H9 (cell line): ENCODE measurements at regions not wholly inside any gene's neighbourhood (a gene's known extent, or its start where the extent isn't known, plus 50 kb on each side); places are given as distances from the start of the nearest gene placed in this dataset.

ENCODE experiments used
- DNase-seq: peaks from one replicate; pipeline ENCODE4 v3.0.0-alpha.2; 2017
- H2AFZ ChIP-seq: one replicate; pipeline ENCODE4 v1.6.1; 2013; ENCODE audit warnings: mild to moderate bottlenecking, low read length, control low read depth, moderate library complexity
- H2AK5ac ChIP-seq: 2 replicates; pipeline ENCODE4 v1.6.1; 2013; ENCODE audit warnings: low read length, control low read depth, mixed read lengths; ENCODE audit not compliant: insufficient read length
- H2BK120ac ChIP-seq: one replicate; pipeline ENCODE4 v1.6.1; 2013; ENCODE audit warnings: low read depth, mild to moderate bottlenecking, low read length, control low read depth, inconsistent platforms; ENCODE audit not compliant: poor library complexity, severe bottlenecking
- H2BK12ac ChIP-seq: 2 replicates; pipeline ENCODE4 v1.6.1; 2013; ENCODE audit warnings: low read length, control low read depth, mixed read lengths, low read depth; ENCODE audit not compliant: insufficient read length
- H2BK15ac ChIP-seq: 2 replicates; pipeline ENCODE4 v1.6.1; 2013; ENCODE audit warnings: low read depth, low read length, control low read depth
- H2BK20ac ChIP-seq: one replicate; pipeline ENCODE4 v1.6.1; 2013; ENCODE audit warnings: low read depth, mild to moderate bottlenecking, low read length, control low read depth, inconsistent platforms; ENCODE audit not compliant: poor library complexity, severe bottlenecking
- H2BK5ac ChIP-seq: 2 replicates; pipeline ENCODE4 v1.6.1; 2013; ENCODE audit warnings: low read length, control low read depth, mixed read lengths; ENCODE audit not compliant: insufficient read length
- H3K14ac ChIP-seq: 2 replicates; pipeline ENCODE4 v1.6.1; 2013; ENCODE audit warnings: low read length, control low read depth; ENCODE audit not compliant: insufficient read depth
- H3K18ac ChIP-seq: 2 replicates; pipeline ENCODE4 v1.6.1; 2013; ENCODE audit warnings: low read depth, mild to moderate bottlenecking, mixed read lengths, low read length, control low read depth; ENCODE audit not compliant: insufficient read length
- H3K23ac ChIP-seq: 2 replicates; pipeline ENCODE4 v1.6.1; 2013; ENCODE audit warnings: low read length, control low read depth, mixed read lengths, low read depth; ENCODE audit not compliant: insufficient read length
- H3K23me2 ChIP-seq: 2 replicates; pipeline ENCODE4 v1.6.1; 2013; ENCODE audit warnings: low read depth, mild to moderate bottlenecking, mixed read lengths, low read length, control low read depth; ENCODE audit not compliant: insufficient read length, poor library complexity, severe bottlenecking
- H3K27ac ChIP-seq: 2 replicates; pipeline ENCODE4 v1.5.1; 2013; ENCODE audit warnings: low read length, control low read depth, mixed read lengths, low read depth; ENCODE audit not compliant: insufficient read length
- H3K27me3 ChIP-seq: 2 replicates; pipeline ENCODE4 v1.6.1; 2013; ENCODE audit warnings: low read length, control low read depth, inconsistent platforms; ENCODE audit not compliant: insufficient read depth
- H3K4ac ChIP-seq: 2 replicates; pipeline ENCODE4 v1.6.1; 2013; ENCODE audit warnings: low read depth, mild to moderate bottlenecking, control low read depth, inconsistent platforms, low read length, moderate library complexity
- H3K4me1 ChIP-seq: 2 replicates; pipeline ENCODE4 v1.6.1; 2013; ENCODE audit warnings: low read length, control low read depth, inconsistent platforms; ENCODE audit not compliant: insufficient read depth
- H3K4me2 ChIP-seq: 2 replicates; pipeline ENCODE4 v1.6.1; 2013; ENCODE audit warnings: low read length, control low read depth, mixed read lengths; ENCODE audit not compliant: insufficient read length, insufficient read depth
- H3K56ac ChIP-seq: 2 replicates; pipeline ENCODE4 v1.6.1; 2013; ENCODE audit warnings: low read depth, mild to moderate bottlenecking, mixed read lengths, low read length, control low read depth; ENCODE audit not compliant: insufficient read length
- H3K79me1 ChIP-seq: 2 replicates; pipeline ENCODE4 v1.6.1; 2013; ENCODE audit warnings: low read depth, mild to moderate bottlenecking, moderate library complexity, low read length, control low read depth, inconsistent platforms; ENCODE audit not compliant: insufficient read depth, poor library complexity, severe bottlenecking
- H3K79me2 ChIP-seq: 2 replicates; pipeline ENCODE4 v1.6.1; 2013; ENCODE audit warnings: low read length, control low read depth, inconsistent platforms; ENCODE audit not compliant: insufficient read depth
- H3K9ac ChIP-seq: 2 replicates; pipeline ENCODE4 v1.6.1; 2013; ENCODE audit warnings: low read length, control low read depth, mixed read lengths; ENCODE audit not compliant: insufficient read length; ENCODE audit errors: extremely low read depth
- H3K9me3 ChIP-seq: one replicate; pipeline ENCODE4 v1.6.1; 2013; ENCODE audit warnings: low read depth, low read length, inconsistent platforms; ENCODE audit not compliant: control insufficient read depth
- H3T11ph ChIP-seq: one replicate; pipeline ENCODE4 v1.6.1; 2013; ENCODE audit warnings: mild to moderate bottlenecking, low read length, control low read depth, inconsistent platforms
- H4K20me1 ChIP-seq: one replicate; pipeline ENCODE4 v1.6.1; 2013; ENCODE audit not compliant: control insufficient read depth, insufficient read length, insufficient read depth
- H4K5ac ChIP-seq: 2 replicates; pipeline ENCODE4 v1.6.1; 2013; ENCODE audit warnings: low read depth, mild to moderate bottlenecking, mixed read lengths, low read length, control low read depth; ENCODE audit not compliant: insufficient read length
- H4K8ac ChIP-seq: replicated peaks from 2 replicates; pipeline ENCODE4 v1.6.1; 2013; ENCODE audit warnings: low read length, control low read depth, mixed read lengths, low read depth; ENCODE audit not compliant: insufficient read length
- H4K91ac ChIP-seq: 2 replicates; pipeline ENCODE4 v1.6.1; 2013; ENCODE audit warnings: low read depth, mild to moderate bottlenecking, moderate library complexity, mixed read lengths, low read length, control low read depth; ENCODE audit not compliant: insufficient read length
- H3K27ac Mint-ChIP-seq, 3 experiments: 2 replicates in 2 of 3; 3 replicates in 1 of 3; pipeline ENCODE4 v1.8.0; 2020 to 2021; ENCODE audit warnings: mixed read lengths in 3 of 3, mild to moderate bottlenecking in 1 of 3, moderate library complexity in 1 of 3
- H3K27me3 Mint-ChIP-seq: 2 replicates; pipeline ENCODE4 v1.8.0; 2021; ENCODE audit warnings: low read depth, mild to moderate bottlenecking, moderate library complexity, mixed read lengths
- H3K36me3 Mint-ChIP-seq, 3 experiments: 2 replicates in 2 of 3; 3 replicates in 1 of 3; pipeline ENCODE4 v1.8.0; 2020 to 2021; ENCODE audit warnings: low read depth in 3 of 3, mixed read lengths in 3 of 3; ENCODE audit not compliant: insufficient read depth in 1 of 3
- H3K4me1 Mint-ChIP-seq, 2 experiments: 2 replicates each; pipeline ENCODE4 v1.8.0; 2020; ENCODE audit warnings: mixed read lengths in 2 of 2
- H3K4me3 Mint-ChIP-seq, 2 experiments: 2 replicates in 1 of 2; 3 replicates in 1 of 2; pipeline ENCODE4 v1.8.0; 2020 to 2021; ENCODE audit warnings: mild to moderate bottlenecking in 2 of 2, mixed read lengths in 2 of 2, moderate library complexity in 1 of 2
- H3K9me3 Mint-ChIP-seq, 2 experiments: 2 replicates in 1 of 2; 3 replicates in 1 of 2; pipeline ENCODE4 v1.8.0; 2020; ENCODE audit warnings: mild to moderate bottlenecking in 2 of 2, mixed read lengths in 2 of 2, moderate library complexity in 1 of 2
- WGBS: extraction: QIAGEN DNeasy Blood & Tissue Kit; methylation state at CpG from one replicate; pipeline ENCODE4 v1.1.7; 2013; ENCODE audit warnings: missing lambda C conversion rate, low lambda C conversion rate, mixed read lengths; ENCODE audit not compliant: insufficient read length; ENCODE audit errors: extremely low coverage; 5-methylcytosine and 5-hydroxymethylcytosine counted together
- TF ChIP-seq, protein P1 (sequence below): fragments of 200-600 bp; sonication (generic); conservative IDR thresholded peaks from 3 replicates; pipeline ENCODE4 v1.8.0; 2021; ENCODE audit warnings: antibody characterized with exemption, mild to moderate bottlenecking

DNA sequence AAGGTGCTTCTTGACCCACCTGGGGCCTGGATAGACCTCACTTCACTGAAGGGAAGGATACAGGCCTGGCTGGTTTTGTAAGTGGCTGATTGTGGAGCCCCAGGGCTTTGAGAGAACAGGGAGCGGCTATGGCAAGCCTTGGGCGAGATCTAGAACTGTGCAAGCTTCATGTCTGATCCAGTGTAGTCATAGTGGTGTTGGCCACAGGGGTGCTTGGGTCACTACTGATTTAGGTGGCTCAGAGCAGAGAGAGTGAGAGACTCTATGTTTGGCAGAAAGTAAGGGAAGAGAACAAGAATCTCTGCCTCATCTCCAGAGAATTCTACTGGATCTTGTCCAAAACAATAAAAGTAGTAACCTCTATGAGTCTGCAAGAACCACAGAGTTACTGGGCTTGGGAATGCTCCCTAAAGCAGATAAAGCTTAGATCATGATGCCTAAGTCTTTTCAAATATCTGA is 394.2 kb upstream of the EPHA3 start:
- H2BK120ac ChIP-seq = no peak overlapping the region
- H2BK15ac ChIP-seq = no peak overlapping the region
- H3K79me1 ChIP-seq = no peaks in the 10 kb centered on the region
- no peaks in the 10 kb centered on the region for H3K23me2 ChIP-seq
- H3K27me3 ChIP-seq = no peaks in the 10 kb centered on the region
- H4K91ac ChIP-seq = no peak overlapping the region
- no peak overlapping the region for H3K4me3 Mint-ChIP-seq
- WGBS = no CpG with 5 or more reads among the region's 2 CpGs
- H3K9me3 Mint-ChIP-seq = no peaks in the 10 kb centered on the region
- no peak overlapping the region for H4K8ac ChIP-seq
- no peak overlapping the region for H4K5ac ChIP-seq
- H3K27ac ChIP-seq = no peak overlapping the region
- no peak overlapping the region for H2AK5ac ChIP-seq
- H3T11ph ChIP-seq = no peak overlapping the region
- no peak overlapping the region for H2AFZ ChIP-seq
- H3K4me2 ChIP-seq = no peak overlapping the region
- no peak overlapping the region for H3K9ac ChIP-seq
- no peaks in the 10 kb centered on the region for H3K4me1 ChIP-seq
- no peak for DNase-seq
- H3K36me3 Mint-ChIP-seq = no peaks in the 10 kb centered on the region
- H4K20me1 ChIP-seq = no peaks in the 10 kb centered on the region
- H2BK20ac ChIP-seq = no peak overlapping the region
- TF ChIP-seq, protein P1, sequence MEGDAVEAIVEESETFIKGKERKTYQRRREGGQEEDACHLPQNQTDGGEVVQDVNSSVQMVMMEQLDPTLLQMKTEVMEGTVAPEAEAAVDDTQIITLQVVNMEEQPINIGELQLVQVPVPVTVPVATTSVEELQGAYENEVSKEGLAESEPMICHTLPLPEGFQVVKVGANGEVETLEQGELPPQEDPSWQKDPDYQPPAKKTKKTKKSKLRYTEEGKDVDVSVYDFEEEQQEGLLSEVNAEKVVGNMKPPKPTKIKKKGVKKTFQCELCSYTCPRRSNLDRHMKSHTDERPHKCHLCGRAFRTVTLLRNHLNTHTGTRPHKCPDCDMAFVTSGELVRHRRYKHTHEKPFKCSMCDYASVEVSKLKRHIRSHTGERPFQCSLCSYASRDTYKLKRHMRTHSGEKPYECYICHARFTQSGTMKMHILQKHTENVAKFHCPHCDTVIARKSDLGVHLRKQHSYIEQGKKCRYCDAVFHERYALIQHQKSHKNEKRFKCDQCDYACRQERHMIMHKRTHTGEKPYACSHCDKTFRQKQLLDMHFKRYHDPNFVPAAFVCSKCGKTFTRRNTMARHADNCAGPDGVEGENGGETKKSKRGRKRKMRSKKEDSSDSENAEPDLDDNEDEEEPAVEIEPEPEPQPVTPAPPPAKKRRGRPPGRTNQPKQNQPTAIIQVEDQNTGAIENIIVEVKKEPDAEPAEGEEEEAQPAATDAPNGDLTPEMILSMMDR = no peak
- H3K27ac Mint-ChIP-seq = no peak overlapping the region
- H2BK5ac ChIP-seq = no peak overlapping the region
- H3K23ac ChIP-seq = no peak overlapping the region
- H2BK12ac ChIP-seq = no peak overlapping the region
- H3K14ac ChIP-seq = no peak overlapping the region
- H3K4ac ChIP-seq = no peak overlapping the region
- no peak overlapping the region for H3K18ac ChIP-seq
- H3K4me1 Mint-ChIP-seq = no peaks in the 10 kb centered on the region
- no peaks in the 10 kb centered on the region for H3K9me3 ChIP-seq
- no peak overlapping the region for H3K56ac ChIP-seq
- H3K27me3 Mint-ChIP-seq = no peaks in the 10 kb centered on the region
- H3K79me2 ChIP-seq = no peaks in the 10 kb centered on the region
